WTC11 (cell line): ENCODE measurements at regions not wholly inside any gene's neighbourhood (a gene's known extent, or its start where the extent isn't known, plus 50 kb on each side); places are given as distances from the start of the nearest gene placed in this dataset.

ENCODE experiments used
- ATAC-seq: fragments of 200-7000 bp; cut with Tn5 transposase; 2 replicates; pipeline ENCODE4 v1.10.0; 2021; ENCODE audit warnings: mild to moderate bottlenecking, moderate library complexity
- CTCF ChIA-PET: fragments of 300-600 bp; sonication (Branson Sonifier 250); formaldehyde crosslinking; loops from one replicate; lab custom pipeline; 2021; ENCODE audit warnings: antibody characterized with exemption; lab: Charles Lee
- POLR2A ChIA-PET: fragments of 350-600 bp; sonication (Branson Sonifier 250); formaldehyde crosslinking; loops from one replicate; lab custom pipeline; 2021; ENCODE audit warnings: antibody characterized with exemption; lab: Charles Lee
- DNase-seq: peaks from one replicate; pipeline ENCODE4 v3.0.0; 2021; ENCODE audit warnings: low spot score
- H3K27ac Mint-ChIP-seq: 2 replicates; pipeline ENCODE4 v1.8.0; 2021; ENCODE audit warnings: mixed read lengths
- H3K27me3 Mint-ChIP-seq: 2 replicates; pipeline ENCODE4 v1.8.0; 2021; ENCODE audit warnings: low read depth, mild to moderate bottlenecking, moderate library complexity, mixed read lengths
- H3K36me3 Mint-ChIP-seq: 2 replicates; pipeline ENCODE4 v1.8.0; 2021; ENCODE audit warnings: mixed read lengths
- H3K4me1 Mint-ChIP-seq: 2 replicates; pipeline ENCODE4 v1.8.0; 2022; ENCODE audit warnings: mixed read lengths
- H3K4me3 Mint-ChIP-seq: 2 replicates; pipeline ENCODE4 v1.8.0; 2021; ENCODE audit warnings: mild to moderate bottlenecking, moderate library complexity, mixed read lengths
- H3K9me3 Mint-ChIP-seq: 2 replicates; pipeline ENCODE4 v1.8.0; 2021; ENCODE audit warnings: mixed read lengths
- AFF4 ChIP-seq: sonication (generic); formaldehyde crosslinking; IDR thresholded peaks from 2 replicates; pipeline ENCODE4 v1.8.1; 2023; ENCODE audit warnings: mild to moderate bottlenecking, missing genetic modification reagents, borderline replicate concordance
- ATF3 ChIP-seq: sonication (generic); formaldehyde crosslinking; conservative IDR thresholded peaks from 2 replicates; pipeline ENCODE4 v1.8.1; 2022; ENCODE audit warnings: mild to moderate bottlenecking, missing genetic modification reagents
- EMX1 ChIP-seq: fragments of 250-450 bp; sonication (Bioruptor Pico); IDR thresholded peaks from 2 replicates; pipeline ENCODE4 v1.8.0; 2021; ENCODE audit warnings: mild to moderate bottlenecking
- ESRRA ChIP-seq: sonication (generic); formaldehyde crosslinking; IDR thresholded peaks from 2 replicates; pipeline ENCODE4 v1.8.1; 2022; ENCODE audit warnings: mild to moderate bottlenecking, missing genetic modification reagents, borderline replicate concordance
- FOXK1 ChIP-seq: sonication (generic); formaldehyde crosslinking; IDR thresholded peaks from 2 replicates; pipeline ENCODE4 v1.8.0; 2022; ENCODE audit warnings: mild to moderate bottlenecking, moderate library complexity, missing genetic modification reagents
- FOXP4 ChIP-seq: sonication (generic); formaldehyde crosslinking; IDR thresholded peaks from 2 replicates; pipeline ENCODE4 v1.8.0; 2022; ENCODE audit warnings: mild to moderate bottlenecking, missing genetic modification reagents
- GABPB1 ChIP-seq: sonication (generic); formaldehyde crosslinking; IDR thresholded peaks from 2 replicates; pipeline ENCODE4 v1.8.1; 2023; ENCODE audit warnings: mild to moderate bottlenecking, missing genetic modification reagents
- HMGA2 ChIP-seq: fragments of 250-450 bp; sonication (Bioruptor Pico); IDR thresholded peaks from 2 replicates; pipeline ENCODE4 v1.4.0; 2021; ENCODE audit warnings: mild to moderate bottlenecking, moderate library complexity
- KAT7 ChIP-seq: sonication (generic); formaldehyde crosslinking; IDR thresholded peaks from 2 replicates; pipeline ENCODE4 v1.8.1; 2023; ENCODE audit warnings: missing genetic modification reagents, mild to moderate bottlenecking, borderline replicate concordance
- MLX ChIP-seq: sonication (generic); formaldehyde crosslinking; IDR thresholded peaks from 2 replicates; pipeline ENCODE4 v1.8.1; 2023; ENCODE audit warnings: mild to moderate bottlenecking, missing genetic modification reagents, moderate library complexity
- MYBL2 ChIP-seq: sonication (generic); formaldehyde crosslinking; IDR thresholded peaks from 2 replicates; pipeline ENCODE4 v1.8.1; 2023; ENCODE audit warnings: mild to moderate bottlenecking, moderate library complexity, missing genetic modification reagents
- NR1H2 ChIP-seq: sonication (generic); formaldehyde crosslinking; IDR thresholded peaks from 2 replicates; pipeline ENCODE4 v1.9.0; 2021; ENCODE audit warnings: mild to moderate bottlenecking, moderate library complexity, missing genetic modification reagents
- SP1 ChIP-seq: sonication (generic); formaldehyde crosslinking; conservative IDR thresholded peaks from 2 replicates; pipeline ENCODE4 v1.8.1; 2022; ENCODE audit warnings: missing genetic modification reagents
- TCF7 ChIP-seq: sonication (generic); formaldehyde crosslinking; IDR thresholded peaks from 2 replicates; pipeline ENCODE4 v1.8.0; 2022; ENCODE audit warnings: mild to moderate bottlenecking, low read depth, missing genetic modification reagents, moderate library complexity
- TP53 ChIP-seq: sonication (generic); formaldehyde crosslinking; IDR thresholded peaks from 2 replicates; pipeline ENCODE4 v1.8.1; 2023; ENCODE audit warnings: mild to moderate bottlenecking, missing genetic modification reagents
- ZBTB21 ChIP-seq: sonication (generic); formaldehyde crosslinking; IDR thresholded peaks from 2 replicates; pipeline ENCODE4 v1.8.1; 2023; ENCODE audit warnings: mild to moderate bottlenecking, missing genetic modification reagents, borderline replicate concordance
- ZNF138 ChIP-seq: sonication (generic); formaldehyde crosslinking; conservative IDR thresholded peaks from 2 replicates; pipeline ENCODE4 v1.8.1; 2022; ENCODE audit warnings: mild to moderate bottlenecking, moderate library complexity, missing genetic modification reagents
- ZNF425 ChIP-seq: fragments of 250-450 bp; sonication (Bioruptor Pico); conservative IDR thresholded peaks from 2 replicates; pipeline ENCODE4 v1.9.0; 2021; ENCODE audit warnings: mild to moderate bottlenecking
- TF ChIP-seq, protein P1 (sequence below): sonication (generic); formaldehyde crosslinking; IDR thresholded peaks from 2 replicates; pipeline ENCODE4 v1.8.1; 2022; ENCODE audit warnings: mild to moderate bottlenecking, missing genetic modification reagents, moderate library complexity, borderline replicate concordance
- TF ChIP-seq, protein P2 (sequence below): sonication (generic); formaldehyde crosslinking; IDR thresholded peaks from 2 replicates; pipeline ENCODE4 v1.8.1; 2023; ENCODE audit warnings: mild to moderate bottlenecking, moderate library complexity, missing genetic modification reagents

DNA sequence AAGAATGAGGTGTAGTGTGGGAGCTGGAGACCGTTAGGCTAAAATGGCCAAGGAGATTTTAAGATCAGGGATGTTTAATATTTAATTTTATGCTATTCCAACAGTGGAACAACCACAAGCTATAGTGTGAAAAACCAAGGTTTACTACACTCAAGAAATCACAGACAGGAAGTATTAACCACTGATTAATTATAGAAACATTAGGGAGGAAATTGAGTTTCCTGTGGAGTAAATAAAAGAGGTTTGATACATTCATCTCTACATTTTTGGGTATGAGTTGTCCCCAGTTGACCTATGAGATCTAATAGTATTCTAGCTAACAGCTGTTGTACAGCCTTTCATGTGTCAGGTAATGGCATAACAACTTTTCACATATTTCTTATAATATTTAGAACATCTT is 103.7 kb upstream of the MPDZ start:
- H3K4me1 Mint-ChIP-seq: no peaks in the 10 kb centered on the region
- TF ChIP-seq HMGA2: no peak
- TF ChIP-seq TP53 (CRISPR knock-in tag): no peak
- TF ChIP-seq FOXK1 (CRISPR knock-in tag): no peak
- no peak for TF ChIP-seq MLX
- TF ChIP-seq NR1H2: no peak
- TF ChIP-seq, protein P1, sequence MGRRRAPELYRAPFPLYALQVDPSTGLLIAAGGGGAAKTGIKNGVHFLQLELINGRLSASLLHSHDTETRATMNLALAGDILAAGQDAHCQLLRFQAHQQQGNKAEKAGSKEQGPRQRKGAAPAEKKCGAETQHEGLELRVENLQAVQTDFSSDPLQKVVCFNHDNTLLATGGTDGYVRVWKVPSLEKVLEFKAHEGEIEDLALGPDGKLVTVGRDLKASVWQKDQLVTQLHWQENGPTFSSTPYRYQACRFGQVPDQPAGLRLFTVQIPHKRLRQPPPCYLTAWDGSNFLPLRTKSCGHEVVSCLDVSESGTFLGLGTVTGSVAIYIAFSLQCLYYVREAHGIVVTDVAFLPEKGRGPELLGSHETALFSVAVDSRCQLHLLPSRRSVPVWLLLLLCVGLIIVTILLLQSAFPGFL (CRISPR knock-in tag): no peak
- no peak for TF ChIP-seq SP1
- TF ChIP-seq KAT7 (CRISPR knock-in tag): no peak
- no peak for TF ChIP-seq MYBL2 (CRISPR knock-in tag)
- TF ChIP-seq FOXP4 (CRISPR knock-in tag): no peak
- TF ChIP-seq, all 79 proteins: peak for 0
- ChIA-PET CTCF (no interaction called here), POLR2A (no interaction called here)
- peaks cover 15% of the 10 kb centered on the region for H3K36me3 Mint-ChIP-seq
- ATAC-seq (no peak), DNase-seq (no peak)
- H3K9me3 Mint-ChIP-seq: peaks cover 30% of the 10 kb centered on the region
- H3K4me3 Mint-ChIP-seq: no peak overlapping the region
- no peak overlapping the region for H3K27ac Mint-ChIP-seq
- H3K27me3 Mint-ChIP-seq: no peaks in the 10 kb centered on the region

DNA sequence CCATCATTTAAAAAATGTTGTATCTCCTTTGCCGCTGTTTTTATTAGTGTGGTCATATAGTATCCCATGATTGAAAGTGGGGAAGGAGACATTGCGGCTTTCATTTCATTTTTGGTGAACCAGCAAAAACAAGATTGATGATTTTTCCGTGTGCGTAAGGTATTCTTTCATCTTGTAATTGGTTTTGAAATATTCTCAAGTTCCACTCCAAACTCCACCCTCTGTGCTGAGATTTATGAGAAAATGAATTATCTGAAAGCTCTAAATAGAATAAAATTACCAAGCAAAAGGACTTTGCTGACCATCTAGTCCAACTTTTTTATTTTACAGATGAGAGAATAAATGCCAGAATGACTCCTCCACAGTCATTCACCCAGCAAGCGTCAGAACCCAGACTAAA is 103.1 kb upstream of the MPDZ start:
- POLR2A ChIA-PET: no interaction called here
- DNase-seq (no peak), ATAC-seq (no peak)
- no peaks in the 10 kb centered on the region for H3K4me1 Mint-ChIP-seq
- CTCF ChIA-PET: no interaction called here
- H3K4me3 Mint-ChIP-seq: no peak overlapping the region
- no peaks in the 10 kb centered on the region for H3K27me3 Mint-ChIP-seq
- peaks cover 30% of the 10 kb centered on the region for H3K9me3 Mint-ChIP-seq
- H3K36me3 Mint-ChIP-seq: peaks cover 15% of the 10 kb centered on the region
- H3K27ac Mint-ChIP-seq: no peak overlapping the region
- TF ChIP-seq ESRRA (CRISPR knock-in tag) (no peak), EMX1 (no peak), MYBL2 (CRISPR knock-in tag) (no peak), AFF4 (no peak), ATF3 (CRISPR knock-in tag) (no peak), ZNF138 (CRISPR knock-in tag) (no peak), SP1 (no peak), ZBTB21 (CRISPR knock-in tag) (no peak), ZNF425 (CRISPR knock-in tag) (no peak), TCF7 (CRISPR knock-in tag) (no peak), GABPB1 (CRISPR knock-in tag) (no peak)
- TF ChIP-seq, protein P2, sequence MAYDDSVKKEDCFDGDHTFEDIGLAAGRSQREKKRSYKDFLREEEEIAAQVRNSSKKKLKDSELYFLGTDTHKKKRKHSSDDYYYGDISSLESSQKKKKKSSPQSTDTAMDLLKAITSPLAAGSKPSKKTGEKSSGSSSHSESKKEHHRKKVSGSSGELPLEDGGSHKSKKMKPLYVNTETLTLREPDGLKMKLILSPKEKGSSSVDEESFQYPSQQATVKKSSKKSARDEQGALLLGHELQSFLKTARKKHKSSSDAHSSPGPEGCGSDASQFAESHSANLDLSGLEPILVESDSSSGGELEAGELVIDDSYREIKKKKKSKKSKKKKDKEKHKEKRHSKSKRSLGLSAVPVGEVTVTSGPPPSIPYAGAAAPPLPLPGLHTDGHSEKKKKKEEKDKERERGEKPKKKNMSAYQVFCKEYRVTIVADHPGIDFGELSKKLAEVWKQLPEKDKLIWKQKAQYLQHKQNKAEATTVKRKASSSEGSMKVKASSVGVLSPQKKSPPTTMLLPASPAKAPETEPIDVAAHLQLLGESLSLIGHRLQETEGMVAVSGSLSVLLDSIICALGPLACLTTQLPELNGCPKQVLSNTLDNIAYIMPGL (CRISPR knock-in tag): no peak
- TF ChIP-seq, protein P1 (CRISPR knock-in tag): no peak
